ENCODE measurements at regions not wholly inside any gene's neighbourhood (a gene's known extent, or its start where the extent isn't known, plus 50 kb on each side); places are given as distances from the start of the nearest gene placed in this dataset.

DNA sequence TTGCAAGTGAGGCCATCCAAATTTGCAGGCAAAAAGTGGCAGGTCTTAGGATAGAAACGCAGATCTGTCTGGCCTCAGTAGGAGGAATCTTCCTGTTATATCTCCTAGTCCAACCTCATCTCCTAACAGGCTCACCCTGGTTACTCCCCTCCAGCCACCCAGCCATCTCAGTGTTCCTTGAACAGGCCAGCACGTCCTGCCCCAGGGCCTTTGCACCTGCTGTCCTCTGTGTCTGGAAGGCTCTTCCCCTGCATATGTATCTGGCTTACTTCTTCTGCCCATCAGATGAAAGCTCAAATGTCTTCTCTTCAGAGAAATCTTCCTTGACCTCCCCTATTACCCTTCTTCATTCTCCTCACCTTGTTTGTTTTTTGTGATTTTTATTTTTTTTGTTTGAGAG lies 107.3 kb upstream of the ALDH1B1 start:
- H3K4me3 Mint-ChIP-seq, result no peak overlapping the region
- H3K36me3 Mint-ChIP-seq, result no peaks in the 10 kb centered on the region
- peaks cover 13% of the 10 kb centered on the region for H3K4me1 Mint-ChIP-seq
- ATAC-seq (no peak), DNase-seq (ENCODE audit: low spot score) (no peak)
- no peak overlapping the region for H3K27ac Mint-ChIP-seq
- peak; percentile 75; the same call in 1 of the 2 replicates for TF ChIP-seq GTF2I (CRISPR knock-in tag; conservative IDR thresholded peaks at IDR 0.05)
- no peak for TF ChIP-seq SMAD3 (CRISPR knock-in tag; IDR thresholded peaks at IDR 0.05; ENCODE audit: borderline replicate concordance)
- TF ChIP-seq NR3C1 (CRISPR knock-in tag; conservative IDR thresholded peaks at IDR 0.05; ENCODE audit: low read depth), result no peak
- no peak for TF ChIP-seq ZNF416 (CRISPR knock-in tag; IDR thresholded peaks at IDR 0.05)
- H3K9me3 Mint-ChIP-seq, result 0 out of 2 replicates have a peak, but pooled peaks cover 4% of the 10 kb centered on the region
- CTCF ChIA-PET, result interaction anchor here (1.2 to 1.5 kb wide), 2 partner anchors 115 to 197 kb away, joined by 3 read pairs; no protein-coding TSS in a partner anchor
- H3K27me3 Mint-ChIP-seq (ENCODE audit: low read depth), result peaks cover 14% of the 10 kb centered on the region
- POLR2A ChIA-PET, result no interaction called here

DNA sequence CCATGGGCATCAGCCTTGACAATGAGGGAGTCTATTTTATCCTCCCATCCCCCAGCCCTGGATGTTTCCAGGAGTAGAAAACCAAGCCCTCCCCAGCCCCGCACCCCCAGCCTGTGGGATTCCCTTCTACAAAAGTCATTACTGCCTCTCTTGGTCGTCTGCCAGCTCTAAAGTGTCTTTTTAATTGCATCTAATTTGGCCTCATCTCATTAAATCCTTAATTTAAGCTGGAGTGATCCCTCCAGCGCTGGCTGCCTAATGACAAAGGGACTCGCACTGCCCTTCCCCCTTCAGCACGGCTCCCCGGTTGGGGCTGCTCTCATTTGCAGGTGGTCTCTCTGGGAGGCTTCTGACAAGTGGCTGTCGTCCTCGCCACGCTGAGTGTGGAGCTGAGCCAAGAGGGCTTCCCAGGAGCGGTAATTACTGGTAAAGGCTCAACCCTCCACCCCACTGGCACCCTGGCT lies 107.9 kb upstream of the ALDH1B1 start:
- H3K9me3 Mint-ChIP-seq, result 0 out of 2 replicates have a peak, but pooled peaks cover 4% of the 10 kb centered on the region
- H3K4me1 Mint-ChIP-seq, result peaks cover 13% of the 10 kb centered on the region
- ATAC-seq (peak; percentile 80), DNase-seq (ENCODE audit: low spot score) (peak; percentile 47)
- POLR2A ChIA-PET, result interaction anchor here (0.6 kb wide), 1 partner anchor 136 kb away, joined by 8 read pairs; no protein-coding TSS in a partner anchor
- TF ChIP-seq NFATC4 (CRISPR knock-in tag; IDR thresholded peaks at IDR 0.05) (no peak), NFYB (CRISPR knock-in tag; conservative IDR thresholded peaks at IDR 0.05; ENCODE audit: low read depth) (no peak), ZNF232 (CRISPR knock-in tag; IDR thresholded peaks at IDR 0.05) (no peak), JAZF1 (CRISPR knock-in tag; IDR thresholded peaks at IDR 0.05) (no peak), ZNF219 (CRISPR knock-in tag; IDR thresholded peaks at IDR 0.05; ENCODE audit: borderline replicate concordance) (no peak), GTF2I (CRISPR knock-in tag; conservative IDR thresholded peaks at IDR 0.05) (no peak), ZNF416 (CRISPR knock-in tag; IDR thresholded peaks at IDR 0.05) (no peak), CBFB (CRISPR knock-in tag; IDR thresholded peaks at IDR 0.05; ENCODE audit: low read depth) (no peak)
- TF ChIP-seq, protein P1, sequence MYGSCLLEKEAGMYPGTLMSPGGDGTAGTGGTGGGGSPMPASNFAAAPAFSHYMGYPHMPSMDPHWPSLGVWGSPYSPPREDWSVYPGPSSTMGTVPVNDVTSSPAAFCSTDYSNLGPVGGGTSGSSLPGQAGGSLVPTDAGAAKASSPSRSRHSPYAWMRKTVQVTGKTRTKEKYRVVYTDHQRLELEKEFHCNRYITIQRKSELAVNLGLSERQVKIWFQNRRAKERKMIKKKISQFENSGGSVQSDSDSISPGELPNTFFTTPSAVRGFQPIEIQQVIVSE (CRISPR knock-in tag; IDR thresholded peaks at IDR 0.05; ENCODE audit: borderline replicate concordance), result no peak
- TF ChIP-seq, protein P2, sequence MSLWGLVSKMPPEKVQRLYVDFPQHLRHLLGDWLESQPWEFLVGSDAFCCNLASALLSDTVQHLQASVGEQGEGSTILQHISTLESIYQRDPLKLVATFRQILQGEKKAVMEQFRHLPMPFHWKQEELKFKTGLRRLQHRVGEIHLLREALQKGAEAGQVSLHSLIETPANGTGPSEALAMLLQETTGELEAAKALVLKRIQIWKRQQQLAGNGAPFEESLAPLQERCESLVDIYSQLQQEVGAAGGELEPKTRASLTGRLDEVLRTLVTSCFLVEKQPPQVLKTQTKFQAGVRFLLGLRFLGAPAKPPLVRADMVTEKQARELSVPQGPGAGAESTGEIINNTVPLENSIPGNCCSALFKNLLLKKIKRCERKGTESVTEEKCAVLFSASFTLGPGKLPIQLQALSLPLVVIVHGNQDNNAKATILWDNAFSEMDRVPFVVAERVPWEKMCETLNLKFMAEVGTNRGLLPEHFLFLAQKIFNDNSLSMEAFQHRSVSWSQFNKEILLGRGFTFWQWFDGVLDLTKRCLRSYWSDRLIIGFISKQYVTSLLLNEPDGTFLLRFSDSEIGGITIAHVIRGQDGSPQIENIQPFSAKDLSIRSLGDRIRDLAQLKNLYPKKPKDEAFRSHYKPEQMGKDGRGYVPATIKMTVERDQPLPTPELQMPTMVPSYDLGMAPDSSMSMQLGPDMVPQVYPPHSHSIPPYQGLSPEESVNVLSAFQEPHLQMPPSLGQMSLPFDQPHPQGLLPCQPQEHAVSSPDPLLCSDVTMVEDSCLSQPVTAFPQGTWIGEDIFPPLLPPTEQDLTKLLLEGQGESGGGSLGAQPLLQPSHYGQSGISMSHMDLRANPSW (CRISPR knock-in tag; conservative IDR thresholded peaks at IDR 0.05; ENCODE audit: low read depth), result no peak
- no peaks in the 10 kb centered on the region for H3K36me3 Mint-ChIP-seq
- CTCF ChIA-PET, result interaction anchor here (1.2 to 1.5 kb wide), 2 partner anchors 116 to 196 kb away, joined by 3 read pairs; no protein-coding TSS in a partner anchor
- H3K4me3 Mint-ChIP-seq, result no peak overlapping the region
- peaks cover 13% of the 10 kb centered on the region for H3K27me3 Mint-ChIP-seq (ENCODE audit: low read depth)
- no peak overlapping the region for H3K27ac Mint-ChIP-seq

DNA sequence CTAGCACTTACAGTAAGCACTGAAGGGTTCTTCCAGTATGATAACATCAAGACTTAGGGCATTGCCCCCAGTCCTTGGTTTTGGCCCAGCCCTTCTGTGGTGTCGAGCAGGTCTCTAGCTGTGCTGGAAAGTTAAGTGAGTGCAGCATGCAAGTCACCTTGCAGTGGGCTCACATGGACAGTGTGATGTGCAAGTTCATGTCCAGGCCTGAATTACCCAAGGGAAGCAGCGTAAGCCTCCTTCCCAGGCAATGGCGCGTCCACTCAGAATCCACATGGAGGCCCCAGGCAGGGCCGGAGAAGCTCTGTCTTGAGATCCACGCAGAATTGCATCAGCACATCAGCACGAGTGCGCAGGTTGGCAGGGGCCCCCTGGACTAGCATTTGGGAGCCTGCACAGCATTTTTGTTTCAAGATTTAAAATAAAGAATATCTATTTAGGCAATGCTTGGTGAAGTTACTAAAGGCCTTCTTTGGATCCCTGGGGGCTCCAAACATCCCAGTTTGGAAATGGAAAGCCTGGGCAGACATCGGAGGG lies 108.4 kb upstream of the ALDH1B1 start:
- ATAC-seq, result no peak
- DNase-seq (ENCODE audit: low spot score), result no peak

More for the DNA sequence above, 108.4 kb upstream of the ALDH1B1 start:
- Mint-ChIP-seq H3K27ac (no peak overlapping the region), H3K4me3 (no peak overlapping the region), H3K4me1 (peaks cover 13% of the 10 kb centered on the region), H3K9me3 (0 out of 2 replicates have a peak, but pooled peaks cover 4% of the 10 kb centered on the region), H3K27me3 (ENCODE audit: low read depth) (peaks cover 15% of the 10 kb centered on the region), H3K36me3 (no peaks in the 10 kb centered on the region)
- ChIA-PET CTCF (interaction anchor here (1.2 to 1.5 kb wide), 2 partner anchors 116 to 196 kb away, joined by 3 read pairs; no protein-coding TSS in a partner anchor), POLR2A (interaction anchor here (0.6 kb wide), 1 partner anchor 137 kb away, joined by 8 read pairs; no protein-coding TSS in a partner anchor)
- no peak for TF ChIP-seq SMAD4 (CRISPR knock-in tag; IDR thresholded peaks at IDR 0.05)
- TF ChIP-seq, protein P3, sequence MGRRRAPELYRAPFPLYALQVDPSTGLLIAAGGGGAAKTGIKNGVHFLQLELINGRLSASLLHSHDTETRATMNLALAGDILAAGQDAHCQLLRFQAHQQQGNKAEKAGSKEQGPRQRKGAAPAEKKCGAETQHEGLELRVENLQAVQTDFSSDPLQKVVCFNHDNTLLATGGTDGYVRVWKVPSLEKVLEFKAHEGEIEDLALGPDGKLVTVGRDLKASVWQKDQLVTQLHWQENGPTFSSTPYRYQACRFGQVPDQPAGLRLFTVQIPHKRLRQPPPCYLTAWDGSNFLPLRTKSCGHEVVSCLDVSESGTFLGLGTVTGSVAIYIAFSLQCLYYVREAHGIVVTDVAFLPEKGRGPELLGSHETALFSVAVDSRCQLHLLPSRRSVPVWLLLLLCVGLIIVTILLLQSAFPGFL (CRISPR knock-in tag; IDR thresholded peaks at IDR 0.05; ENCODE audit: borderline replicate concordance), result no peak
- no peak for TF ChIP-seq MXD4 (CRISPR knock-in tag; IDR thresholded peaks at IDR 0.05; ENCODE audit: borderline replicate concordance)
- TF ChIP-seq, protein P4, sequence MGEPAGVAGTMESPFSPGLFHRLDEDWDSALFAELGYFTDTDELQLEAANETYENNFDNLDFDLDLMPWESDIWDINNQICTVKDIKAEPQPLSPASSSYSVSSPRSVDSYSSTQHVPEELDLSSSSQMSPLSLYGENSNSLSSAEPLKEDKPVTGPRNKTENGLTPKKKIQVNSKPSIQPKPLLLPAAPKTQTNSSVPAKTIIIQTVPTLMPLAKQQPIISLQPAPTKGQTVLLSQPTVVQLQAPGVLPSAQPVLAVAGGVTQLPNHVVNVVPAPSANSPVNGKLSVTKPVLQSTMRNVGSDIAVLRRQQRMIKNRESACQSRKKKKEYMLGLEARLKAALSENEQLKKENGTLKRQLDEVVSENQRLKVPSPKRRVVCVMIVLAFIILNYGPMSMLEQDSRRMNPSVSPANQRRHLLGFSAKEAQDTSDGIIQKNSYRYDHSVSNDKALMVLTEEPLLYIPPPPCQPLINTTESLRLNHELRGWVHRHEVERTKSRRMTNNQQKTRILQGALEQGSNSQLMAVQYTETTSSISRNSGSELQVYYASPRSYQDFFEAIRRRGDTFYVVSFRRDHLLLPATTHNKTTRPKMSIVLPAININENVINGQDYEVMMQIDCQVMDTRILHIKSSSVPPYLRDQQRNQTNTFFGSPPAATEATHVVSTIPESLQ (CRISPR knock-in tag; IDR thresholded peaks at IDR 0.05), result no peak
- no peak for TF ChIP-seq SP1 (CRISPR knock-in tag; conservative IDR thresholded peaks at IDR 0.05)
- TF ChIP-seq NR2C2 (CRISPR knock-in tag; IDR thresholded peaks at IDR 0.05), result no peak
- TF ChIP-seq ETV6 (CRISPR knock-in tag; IDR thresholded peaks at IDR 0.05), result no peak
- TF ChIP-seq TP53 (CRISPR knock-in tag; IDR thresholded peaks at IDR 0.05), result no peak
- no peak for TF ChIP-seq NFYB (CRISPR knock-in tag; conservative IDR thresholded peaks at IDR 0.05; ENCODE audit: low read depth)
- no peak for TF ChIP-seq MYBL2 (CRISPR knock-in tag; IDR thresholded peaks at IDR 0.05)

Measured in WTC11 (cell line).